ENCODE measurements at regions not wholly inside any gene's neighbourhood (a gene's known extent, or its start where the extent isn't known, plus 50 kb on each side); places are given as distances from the start of the nearest gene placed in this dataset.

DNA sequence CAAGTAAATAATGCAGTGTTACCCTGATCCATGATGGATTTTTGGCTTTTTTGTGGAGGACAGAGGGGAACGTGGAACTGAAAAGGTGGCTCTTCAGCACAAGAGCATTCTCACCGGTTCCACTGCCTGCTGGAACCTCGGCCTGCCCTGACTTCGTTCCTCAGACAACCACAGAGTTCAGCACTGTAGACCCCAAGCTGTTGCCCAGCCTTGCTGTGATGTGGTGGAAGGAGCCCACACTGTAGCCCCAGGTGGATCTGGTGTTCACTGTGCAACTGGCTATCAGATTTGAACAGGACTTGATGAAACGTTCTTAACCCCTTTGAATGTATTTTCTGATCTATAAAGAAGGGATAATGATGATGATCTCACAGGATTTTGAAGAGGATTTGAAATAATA is 293.5 kb downstream of the TRIB2 start:
- no peak for DNase-seq (ENCODE audit: low read depth, low spot score)

DNA sequence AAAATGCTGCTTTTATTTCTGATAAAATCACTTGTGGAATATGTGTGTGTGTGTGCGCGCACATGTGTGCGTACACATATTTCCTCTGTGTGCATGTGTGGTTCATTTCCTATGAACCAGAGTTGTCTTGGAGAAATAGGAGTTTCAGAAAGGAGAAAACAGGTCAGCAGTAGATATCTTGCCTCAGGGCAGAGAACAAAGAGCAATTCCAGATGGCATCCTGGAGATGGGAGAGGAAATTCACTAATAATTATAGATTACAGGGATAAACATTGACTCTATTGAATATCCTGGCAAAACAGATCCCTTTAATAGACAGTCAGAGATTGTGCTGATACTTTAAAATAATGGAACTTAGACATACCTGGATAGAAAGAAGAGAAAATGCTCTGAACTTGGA is 298.0 kb downstream of the TRIB2 start:
- DNase-seq (ENCODE audit: low read depth, low spot score): no peak

DNA sequence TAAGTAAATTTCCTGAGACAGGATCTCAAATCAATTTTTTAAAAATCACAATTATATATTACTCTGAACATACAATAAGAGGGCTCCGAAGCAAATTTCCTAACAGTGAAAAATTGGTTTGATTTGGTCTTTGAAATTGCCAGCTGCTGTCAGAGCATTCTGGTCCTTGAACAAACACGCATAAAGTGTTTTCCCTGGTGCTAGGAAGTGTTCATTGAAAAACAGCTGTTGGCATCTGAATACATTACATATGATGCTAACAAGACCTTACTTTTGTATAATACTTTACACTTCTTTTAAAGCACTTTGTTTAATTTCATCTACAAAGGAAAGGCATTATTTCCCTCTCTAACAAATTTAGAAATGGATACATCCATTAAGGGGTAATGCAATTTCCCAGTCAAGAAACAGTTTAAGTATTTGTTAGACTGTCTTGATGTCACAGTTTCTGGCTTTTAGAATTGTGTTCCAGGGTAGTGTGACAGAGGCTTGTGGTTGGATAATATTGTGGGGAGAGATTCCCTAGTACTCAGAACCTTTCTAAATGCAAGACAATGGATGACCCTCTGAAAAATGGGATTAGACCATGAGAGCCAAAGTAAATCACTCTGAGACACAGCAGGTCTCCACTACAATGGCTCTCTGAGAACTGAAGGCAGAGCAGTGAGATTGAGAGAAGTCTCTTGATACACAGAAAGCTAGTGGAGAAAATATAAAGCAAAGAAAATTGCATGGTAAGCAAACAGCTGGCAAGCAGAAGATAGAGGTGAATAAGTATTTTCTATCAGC is 299.0 kb downstream of the TRIB2 start:
- DNase-seq (ENCODE audit: low read depth, low spot score): no peak

DNA sequence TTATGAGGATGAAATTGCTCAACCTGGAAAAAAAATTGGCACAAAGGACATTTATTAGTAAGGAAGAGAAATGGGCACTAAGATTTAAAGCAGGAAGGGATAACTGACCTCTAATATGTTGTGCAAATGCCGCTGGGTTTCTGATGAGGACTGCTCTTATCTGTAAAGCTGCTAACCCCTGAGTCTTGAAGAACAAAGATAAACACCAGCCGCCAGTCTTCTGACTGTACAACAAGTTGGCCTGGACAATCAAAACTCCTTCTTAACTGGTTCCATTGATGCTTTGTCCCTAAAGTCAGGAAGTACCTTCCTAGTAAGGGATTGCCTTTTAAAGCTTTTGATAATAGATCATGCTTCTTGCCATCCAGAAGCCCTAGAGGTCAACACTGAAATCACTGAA is 301.8 kb downstream of the TRIB2 start:
- DNase-seq (ENCODE audit: low read depth, low spot score): no peak

DNA sequence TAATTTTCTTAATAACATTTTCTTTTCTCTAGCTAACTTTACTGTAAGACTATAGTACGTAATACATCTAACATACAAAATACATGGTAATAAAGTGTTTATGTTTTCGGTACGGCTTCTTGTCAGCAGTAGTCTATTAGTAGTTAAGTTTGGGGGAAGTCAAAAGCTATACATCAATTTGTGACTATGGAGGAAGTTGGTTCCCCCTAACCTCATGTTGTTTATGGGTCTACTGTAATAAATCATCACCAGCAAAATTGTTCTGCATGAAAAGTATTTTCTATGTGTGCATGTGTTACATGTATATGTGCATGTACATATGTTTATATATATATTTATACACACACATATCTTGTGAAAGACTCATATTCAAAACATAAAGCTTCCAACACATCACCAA is 303.0 kb downstream of the TRIB2 start:
- no peak for DNase-seq (ENCODE audit: low read depth, low spot score)

DNA sequence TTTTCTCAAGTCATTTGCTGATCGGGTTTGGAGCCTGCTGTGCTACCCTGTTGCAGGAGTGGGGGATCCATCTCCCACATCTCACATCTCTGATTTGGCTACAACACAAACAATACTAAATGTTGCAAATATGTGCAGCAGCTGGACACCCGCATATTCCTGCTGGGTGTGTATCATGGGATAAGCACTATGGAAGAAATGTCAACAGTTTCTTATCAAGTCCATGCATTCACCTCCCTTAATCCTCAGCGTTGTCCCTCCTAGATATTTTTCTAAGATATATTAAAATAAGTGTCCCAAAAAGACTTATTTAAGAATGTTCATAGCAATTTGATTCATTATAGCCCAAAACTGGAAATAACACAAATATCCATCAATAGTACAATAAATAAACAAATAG is 303.7 kb downstream of the TRIB2 start:
- DNase-seq (ENCODE audit: low read depth, low spot score): no peak

DNA sequence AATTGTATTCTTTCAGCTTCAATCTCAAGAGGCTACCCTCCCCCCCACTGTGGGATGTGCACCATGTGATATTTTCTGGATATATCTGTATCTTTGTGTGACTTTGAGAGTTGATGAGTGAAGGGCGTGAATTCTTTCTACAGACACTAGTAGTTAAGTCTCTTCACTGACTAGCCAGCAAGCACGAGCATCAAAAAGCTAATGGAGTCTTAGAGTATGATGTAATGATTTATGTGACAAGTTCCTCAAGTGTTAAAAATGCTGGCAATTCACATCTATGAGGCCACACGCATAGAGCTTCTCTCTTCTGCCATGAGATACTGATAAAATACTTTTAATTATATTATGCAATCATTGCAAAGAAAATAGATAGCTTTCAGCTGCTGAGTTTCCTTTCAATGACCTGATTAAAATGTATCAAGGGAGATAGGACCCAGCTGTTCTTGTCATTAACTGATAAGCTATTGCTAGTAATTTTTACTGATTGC is 304.8 kb downstream of the TRIB2 start:
- DNase-seq (ENCODE audit: low read depth, low spot score): no peak

DNA sequence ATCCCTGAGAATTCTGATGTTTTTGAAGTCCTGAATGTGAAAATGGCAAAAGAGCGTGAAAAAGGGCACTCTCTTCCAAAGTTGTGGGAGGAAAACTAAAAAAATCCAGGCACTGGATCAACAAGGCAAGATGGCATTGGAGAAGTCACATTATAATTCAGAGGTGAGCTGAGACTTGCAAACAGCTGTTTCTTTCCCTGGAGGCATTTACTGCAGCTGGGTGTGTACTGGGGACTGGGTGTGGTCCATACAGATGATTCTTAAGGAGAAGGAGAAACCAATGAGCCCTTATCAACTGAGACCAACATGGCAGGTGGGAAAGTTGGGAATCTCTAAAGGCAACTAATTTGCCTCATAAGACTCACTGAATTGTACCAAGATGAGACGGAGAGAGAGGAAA is 313.9 kb downstream of the TRIB2 start:
- DNase-seq (ENCODE audit: low read depth, low spot score): no peak

DNA sequence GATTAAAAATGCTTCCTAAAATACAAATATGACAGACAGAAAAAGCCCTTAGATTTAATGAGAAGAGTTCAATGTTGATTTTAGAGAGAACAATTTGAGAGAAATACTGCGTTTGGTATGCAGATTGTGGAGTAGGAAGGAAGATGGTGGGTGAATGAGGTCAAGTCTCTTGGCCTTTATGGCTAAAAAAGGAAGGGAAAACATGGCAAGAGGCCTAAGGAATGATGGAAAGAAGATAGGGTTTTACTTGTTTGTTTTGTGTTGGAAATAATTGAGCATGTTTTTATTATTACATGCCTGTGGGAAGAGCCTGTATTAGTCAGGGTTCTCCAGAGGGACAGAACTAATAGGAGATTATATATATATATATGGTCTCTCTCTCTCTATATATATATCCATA is 318.1 kb downstream of the TRIB2 start:
- no peak for DNase-seq (ENCODE audit: low read depth, low spot score)

DNA sequence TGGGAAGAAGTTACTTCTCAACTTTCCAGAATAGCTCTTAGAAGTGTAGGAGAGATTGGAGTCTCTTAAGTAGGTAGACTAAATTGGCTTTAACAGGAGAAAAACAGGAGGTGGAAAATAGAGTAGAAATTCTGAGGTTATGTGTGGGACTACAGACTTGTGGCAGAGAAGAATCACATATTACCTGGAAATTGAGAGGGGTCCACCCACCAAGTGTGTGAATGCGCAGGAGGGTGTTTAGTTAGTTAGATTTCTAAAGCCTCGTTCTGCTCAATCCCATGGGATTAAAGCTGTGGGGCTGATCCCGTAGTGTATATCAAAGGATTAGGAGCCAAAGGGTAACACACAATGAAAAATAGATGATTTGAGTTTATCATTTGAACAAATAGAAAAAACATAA is 319.1 kb downstream of the TRIB2 start:
- no peak for DNase-seq (ENCODE audit: low read depth, low spot score)

DNA sequence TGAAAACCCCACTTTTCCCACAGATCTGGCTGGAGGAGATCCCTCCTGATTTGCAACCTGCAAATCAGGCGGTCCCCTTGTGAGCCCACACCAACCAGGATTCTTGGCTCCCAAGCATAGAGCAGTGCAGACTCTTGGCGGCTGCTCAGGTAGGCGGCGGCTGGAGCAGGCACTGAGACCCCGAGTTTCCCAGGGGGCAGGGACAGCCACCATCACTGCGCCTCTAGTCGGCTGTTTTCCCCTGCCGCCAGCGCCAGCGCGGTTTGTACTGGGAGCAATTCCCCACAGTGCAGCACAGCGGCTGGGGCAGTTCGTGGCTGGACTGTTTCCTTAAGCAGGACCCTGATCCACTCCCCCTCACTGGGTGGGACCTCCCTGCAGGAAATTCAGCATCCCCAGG is 323.3 kb downstream of the TRIB2 start:
- DNase-seq (ENCODE audit: low read depth, low spot score): no peak

DNA sequence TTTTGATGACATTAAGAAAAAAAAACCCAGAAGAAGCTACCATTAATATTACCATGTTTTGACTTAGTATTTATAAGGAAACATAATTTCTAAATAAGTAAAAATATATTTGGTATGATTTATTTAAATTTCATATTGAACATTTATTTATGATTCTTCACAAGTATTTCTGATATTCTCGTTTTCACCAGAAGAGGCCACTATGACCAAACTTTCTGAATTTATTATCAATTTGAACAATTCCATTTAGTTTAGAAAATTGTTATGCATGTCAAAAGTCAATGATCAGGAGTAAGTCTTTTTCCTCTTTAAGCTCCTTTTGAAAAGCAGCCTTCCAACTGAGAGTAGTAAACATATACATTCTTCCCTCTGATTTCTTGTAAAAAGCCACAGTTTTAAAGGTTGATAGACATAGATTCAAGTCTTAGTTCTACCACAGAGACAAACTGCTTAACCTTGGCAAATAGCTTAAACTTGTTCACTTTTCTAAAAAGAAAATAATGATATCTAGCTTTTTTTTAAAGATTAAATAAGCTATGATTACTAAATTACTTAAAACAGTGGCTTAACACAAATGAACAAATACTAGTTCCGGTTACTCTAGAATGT is 329.9 kb downstream of the TRIB2 start:
- no peak for DNase-seq (ENCODE audit: low read depth, low spot score)

DNA sequence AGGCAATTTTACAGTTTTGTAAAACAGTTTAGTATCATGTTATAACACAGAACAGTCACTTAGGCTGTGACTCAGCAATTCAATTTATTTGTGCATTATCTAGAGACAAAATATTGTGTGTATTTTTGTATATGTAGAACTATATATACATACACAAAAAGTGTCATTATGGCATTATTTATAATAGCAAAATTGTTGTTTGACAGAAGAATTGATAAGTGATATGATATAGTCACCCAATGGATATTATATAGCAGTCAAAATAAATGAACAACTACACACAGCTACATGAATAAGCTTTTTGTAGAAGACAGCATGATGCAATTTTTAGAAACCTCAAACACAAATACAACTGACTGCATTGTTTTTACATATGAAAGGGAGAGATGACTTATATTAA is 334.0 kb downstream of the TRIB2 start:
- no peak for DNase-seq (ENCODE audit: low read depth, low spot score)

DNA sequence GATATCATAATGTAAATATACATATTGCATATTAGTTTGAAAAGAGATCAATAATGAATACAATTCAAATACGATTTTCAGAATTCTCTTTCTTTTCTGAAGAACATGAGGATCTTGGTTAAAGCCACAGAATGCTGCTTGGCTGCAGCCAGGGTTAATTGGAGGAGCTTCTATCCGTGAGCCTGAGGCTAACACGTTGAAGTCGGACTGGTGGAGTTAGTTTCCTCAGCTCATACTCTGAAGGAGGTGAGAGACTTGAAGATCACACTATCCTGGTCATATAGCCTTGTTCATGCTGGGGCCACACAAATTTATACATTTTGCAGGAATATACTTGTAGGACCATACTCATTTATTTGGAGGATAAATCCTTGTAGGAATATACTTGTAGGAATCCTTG is 335.8 kb downstream of the TRIB2 start:
- DNase-seq (ENCODE audit: low read depth, low spot score): no peak

DNA sequence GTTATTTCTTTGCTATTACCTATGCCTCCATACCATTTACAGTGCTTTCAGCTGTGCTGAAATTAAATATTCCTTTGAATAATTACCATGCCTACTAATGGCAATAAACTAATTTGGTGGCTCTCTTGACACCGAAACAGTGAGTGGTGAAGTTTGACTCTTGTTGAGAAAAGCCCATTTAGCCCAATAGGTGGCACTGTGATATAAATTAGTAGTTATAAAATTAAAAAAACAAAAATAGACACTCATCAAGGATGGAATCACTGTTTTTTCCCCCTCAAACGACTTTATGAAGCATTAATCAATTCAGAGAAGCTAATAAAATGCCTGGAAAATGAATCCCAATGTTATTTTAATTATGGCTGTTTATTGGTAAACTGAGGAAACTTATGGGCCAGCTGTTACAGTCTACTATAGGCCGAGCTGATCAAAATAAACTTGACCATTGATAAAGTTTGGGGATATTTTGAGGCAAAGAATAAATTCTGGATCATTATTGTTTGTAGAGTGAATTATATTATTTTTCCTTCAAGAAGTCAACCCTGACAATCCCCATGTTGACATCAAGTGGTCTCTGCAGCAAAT is 339.6 kb downstream of the TRIB2 start:
- no peak for DNase-seq (ENCODE audit: low read depth, low spot score)

DNA sequence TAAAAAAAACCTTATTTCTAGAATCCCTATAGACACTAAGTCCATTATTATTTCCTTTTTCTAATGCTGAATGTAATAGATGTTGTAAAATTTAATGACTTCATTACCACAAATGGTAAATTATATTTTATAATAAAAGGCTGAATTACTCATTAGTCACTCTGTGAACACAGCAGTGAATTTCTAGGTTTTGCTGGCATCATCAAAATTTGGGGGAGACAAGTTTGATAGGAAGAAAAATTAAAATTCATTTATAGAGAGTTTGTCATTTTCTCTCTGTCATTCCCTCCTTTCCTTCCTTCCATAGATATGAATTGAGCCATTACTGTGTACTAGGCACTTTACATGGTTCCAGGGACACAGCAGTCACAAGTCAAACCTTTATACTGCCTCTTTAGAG is 340.9 kb downstream of the TRIB2 start:
- no peak for DNase-seq (ENCODE audit: low read depth, low spot score)

DNA sequence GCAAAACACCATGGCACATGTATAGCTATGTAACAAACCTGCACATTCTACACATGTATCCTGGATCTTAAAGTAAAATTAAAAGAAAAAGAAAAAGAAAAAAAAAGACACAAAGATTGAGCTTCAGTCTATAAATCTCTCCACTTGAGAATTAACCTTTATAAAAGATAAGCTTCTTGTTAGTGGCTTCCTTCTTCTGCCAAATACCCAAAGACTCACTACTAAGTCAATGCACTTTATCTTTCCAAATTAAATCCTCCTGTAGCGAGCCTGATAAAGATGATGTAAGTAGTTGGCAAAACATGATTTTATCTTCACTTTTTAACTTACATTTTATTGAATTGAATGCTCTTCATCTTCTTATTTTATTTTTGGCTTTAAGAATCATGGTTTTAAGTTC is 349.9 kb downstream of the TRIB2 start:
- DNase-seq (ENCODE audit: low read depth, low spot score): no peak

DNA sequence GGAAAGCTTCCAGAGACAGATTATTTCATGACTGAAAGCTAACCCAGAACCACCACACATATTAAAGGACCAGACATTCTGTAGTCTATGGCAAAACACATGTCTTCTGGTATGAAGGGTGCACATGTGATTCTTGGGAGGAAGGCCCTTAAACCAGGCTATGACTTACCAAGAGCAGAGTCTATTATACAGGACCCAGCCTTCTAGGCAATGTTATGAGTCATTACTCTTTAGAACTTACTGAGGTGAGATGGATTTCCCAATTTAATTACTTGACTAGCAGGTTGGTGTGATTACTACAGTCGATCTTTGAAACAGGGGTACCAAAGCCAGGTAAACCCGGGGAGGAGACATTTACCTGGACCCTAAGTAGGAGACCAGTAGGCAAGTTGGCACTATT is 350.8 kb downstream of the TRIB2 start:
- no peak for DNase-seq (ENCODE audit: low read depth, low spot score)

DNA sequence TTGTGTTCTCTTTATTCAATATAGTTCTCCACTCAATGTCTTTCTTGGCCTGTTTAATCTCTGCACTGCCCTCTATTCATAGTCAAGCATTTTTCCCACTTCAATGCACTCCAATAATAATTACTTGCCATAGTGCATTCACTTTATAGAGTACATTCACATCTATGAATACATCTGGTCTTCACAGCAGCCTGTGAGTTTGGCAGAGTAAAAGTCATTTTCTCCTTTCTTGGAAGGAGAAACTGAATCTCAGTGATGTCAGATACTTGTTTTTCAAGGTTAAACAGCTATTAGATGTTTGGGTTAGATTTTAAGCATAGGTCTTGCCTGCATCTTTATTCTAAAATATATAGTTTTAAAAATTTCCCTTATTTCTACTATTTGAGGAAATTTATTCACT is 373.2 kb downstream of the TRIB2 start:
- DNase-seq (ENCODE audit: low read depth, low spot score): no peak

DNA sequence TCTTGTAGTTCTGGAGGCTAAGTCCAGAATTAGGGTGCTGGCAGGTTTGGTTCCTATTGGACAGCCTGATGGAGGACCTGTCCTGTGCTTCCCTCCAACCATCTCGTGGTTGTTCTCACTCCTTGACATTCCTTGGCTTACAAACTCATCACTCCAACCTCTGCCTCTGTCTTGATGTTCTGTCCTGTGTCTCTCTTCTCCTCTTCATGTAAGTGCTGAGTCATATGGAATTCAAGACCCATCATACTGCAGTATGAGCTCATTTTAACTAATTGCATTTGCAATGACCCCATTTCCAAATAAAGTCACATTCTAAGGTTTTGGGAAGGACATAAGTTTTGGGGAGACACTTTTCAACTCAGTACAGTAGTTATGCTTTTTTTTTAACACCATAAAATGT is 374.7 kb downstream of the TRIB2 start:
- no peak for DNase-seq (ENCODE audit: low read depth, low spot score)

DNA sequence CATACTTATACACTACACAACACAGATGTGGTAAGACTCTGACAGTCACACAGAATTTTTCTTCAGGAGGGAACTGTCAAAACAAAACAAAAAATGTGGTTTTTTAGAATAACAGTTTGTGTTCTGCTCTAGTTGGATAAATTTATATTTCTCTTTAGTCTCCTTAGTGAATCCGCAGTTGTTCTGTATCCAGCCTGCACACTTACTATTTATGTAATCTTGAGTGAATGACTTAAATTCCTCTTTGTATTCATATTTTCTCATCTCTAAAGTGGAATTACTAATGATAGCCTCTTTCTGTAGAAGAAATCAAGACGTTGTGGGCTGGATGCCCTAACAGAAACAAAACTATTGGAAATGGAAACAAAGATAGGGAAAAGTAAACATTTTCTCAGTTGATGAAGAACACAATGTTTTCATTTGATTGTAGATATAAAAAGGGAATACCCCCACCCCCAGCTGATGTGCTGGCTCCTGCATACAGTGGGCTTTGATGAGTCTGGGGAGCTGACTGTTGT is 375.2 kb downstream of the TRIB2 start:
- no peak for DNase-seq (ENCODE audit: low read depth, low spot score)

DNA sequence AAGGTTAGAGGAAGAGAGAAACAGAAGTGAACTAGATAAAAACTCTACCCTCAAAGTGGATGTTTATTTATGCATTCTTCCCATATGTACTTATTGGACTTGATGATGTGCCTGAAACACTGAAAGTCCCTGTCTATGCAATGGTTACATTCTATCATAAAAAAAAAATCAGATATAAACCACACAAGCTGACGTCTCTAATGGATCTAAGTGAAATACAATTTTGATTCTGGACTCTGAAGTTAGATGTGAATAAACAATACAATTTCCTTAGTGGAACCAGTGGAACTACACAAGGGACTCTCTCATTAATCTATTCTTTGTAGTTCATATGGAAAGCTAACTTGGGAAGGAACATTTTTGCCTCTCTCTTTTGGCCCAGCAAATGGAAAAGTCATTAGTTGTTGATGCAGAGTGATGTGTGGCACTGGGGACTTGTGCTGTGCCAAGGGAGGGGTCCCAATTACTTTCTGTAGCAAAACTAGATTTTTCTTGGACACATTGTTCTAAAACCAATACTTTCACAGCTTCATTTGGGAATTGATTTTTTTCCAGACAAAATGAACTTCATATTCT is 376.8 kb downstream of the TRIB2 start:
- DNase-seq (ENCODE audit: low read depth, low spot score): no peak
